ENCODE measurements at regions not wholly inside any gene's neighbourhood (a gene's known extent, or its start where the extent isn't known, plus 50 kb on each side); places are given as distances from the start of the nearest gene placed in this dataset.

DNA sequence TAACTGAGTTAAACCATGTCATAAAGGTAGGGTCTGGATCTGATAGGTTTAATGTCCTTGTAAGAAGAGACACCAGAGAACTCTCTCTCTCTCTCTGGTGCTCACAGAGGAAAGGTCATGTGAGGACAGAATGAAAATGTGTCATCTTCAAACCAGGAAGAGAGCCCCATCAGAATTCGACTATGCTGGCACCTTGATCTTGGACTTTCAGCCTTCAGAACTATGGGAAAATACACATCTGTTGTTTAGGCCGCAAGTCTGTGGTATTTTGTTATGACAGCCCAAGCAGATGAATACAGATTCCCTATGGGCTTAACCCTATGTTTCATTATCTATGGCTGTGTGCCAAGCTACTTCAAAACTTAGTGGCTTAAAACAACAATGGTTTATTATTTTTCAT is 105.5 kb upstream of the DDIT4L start:
- TF ChIP-seq FOXK2 (IDR thresholded peaks at IDR 0.05) (no peak), BHLHE40 (IDR thresholded peaks at IDR 0.05; ENCODE audit: borderline replicate concordance) (no peak), TARDBP (IDR thresholded peaks at IDR 0.05) (no peak), FOXA1 (IDR thresholded peaks at IDR 0.05) (no peak), FOXM1 (IDR thresholded peaks at IDR 0.05; ENCODE audit: borderline replicate concordance) (no peak), HDGF (IDR thresholded peaks at IDR 0.05; ENCODE audit: borderline replicate concordance) (no peak), ARNT (IDR thresholded peaks at IDR 0.05) (no peak), LEF1 (IDR thresholded peaks at IDR 0.05; ENCODE audit: borderline replicate concordance) (no peak)
- POLR2A ChIA-PET, result no interaction called here
- no peak for DNase-seq (ENCODE audit: extremely low spot score)
- CTCF ChIA-PET, result no interaction called here

DNA sequence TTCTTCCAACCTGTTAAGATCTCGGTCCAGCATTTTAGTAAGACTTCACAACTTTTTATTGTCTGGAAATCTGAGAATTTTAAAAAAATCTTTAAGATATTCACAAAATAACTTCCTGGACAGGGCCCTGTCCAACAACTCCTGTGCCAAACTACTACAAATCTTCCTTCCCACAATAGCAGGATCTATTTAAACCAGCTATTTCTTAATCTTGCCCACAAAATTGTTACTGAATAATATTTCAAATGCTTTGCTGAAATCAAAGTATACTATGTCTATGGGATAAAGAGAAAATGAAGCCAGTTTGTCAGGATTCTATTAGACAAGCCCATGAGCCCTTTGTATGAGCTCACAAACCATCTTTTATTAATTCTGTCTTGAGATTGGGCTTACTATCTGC is 104.1 kb upstream of the DDIT4L start:
- POLR2A ChIA-PET, result no interaction called here

DNA sequence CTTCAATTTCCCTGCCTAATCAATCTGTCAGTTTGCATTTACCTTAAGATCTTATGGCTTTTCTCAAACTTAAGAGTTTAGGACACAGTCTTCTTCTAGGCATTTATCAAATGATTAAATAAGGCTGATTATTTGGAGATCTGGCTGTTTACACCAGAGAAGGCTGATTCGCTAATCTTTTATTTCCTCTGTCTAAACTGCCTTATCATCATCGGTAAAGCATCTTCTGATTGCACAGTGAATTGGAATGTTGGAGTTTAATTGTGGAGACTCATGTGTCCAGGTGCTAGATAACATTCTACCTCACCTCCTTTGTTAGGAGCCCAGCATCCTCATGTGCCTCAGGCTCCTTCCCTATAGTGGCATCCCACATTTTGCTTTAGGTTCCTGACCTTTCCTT is 100.3 kb upstream of the DDIT4L start:
- TF ChIP-seq LEF1 (IDR thresholded peaks at IDR 0.05; ENCODE audit: borderline replicate concordance) (no peak), BHLHE40 (IDR thresholded peaks at IDR 0.05; ENCODE audit: borderline replicate concordance) (no peak), TARDBP (IDR thresholded peaks at IDR 0.05) (no peak), FOXA1 (IDR thresholded peaks at IDR 0.05) (no peak), L3MBTL2 (conservative IDR thresholded peaks at IDR 0.05) (no peak), ARNT (IDR thresholded peaks at IDR 0.05) (no peak), FOXM1 (IDR thresholded peaks at IDR 0.05; ENCODE audit: borderline replicate concordance) (no peak), HDGF (IDR thresholded peaks at IDR 0.05; ENCODE audit: borderline replicate concordance) (no peak), FOXK2 (IDR thresholded peaks at IDR 0.05) (no peak), SP1 (IDR thresholded peaks at IDR 0.05) (no peak), ELF4 (IDR thresholded peaks at IDR 0.05) (no peak), SUZ12 (IDR thresholded peaks at IDR 0.05) (no peak)
- TF ChIP-seq, protein P1, sequence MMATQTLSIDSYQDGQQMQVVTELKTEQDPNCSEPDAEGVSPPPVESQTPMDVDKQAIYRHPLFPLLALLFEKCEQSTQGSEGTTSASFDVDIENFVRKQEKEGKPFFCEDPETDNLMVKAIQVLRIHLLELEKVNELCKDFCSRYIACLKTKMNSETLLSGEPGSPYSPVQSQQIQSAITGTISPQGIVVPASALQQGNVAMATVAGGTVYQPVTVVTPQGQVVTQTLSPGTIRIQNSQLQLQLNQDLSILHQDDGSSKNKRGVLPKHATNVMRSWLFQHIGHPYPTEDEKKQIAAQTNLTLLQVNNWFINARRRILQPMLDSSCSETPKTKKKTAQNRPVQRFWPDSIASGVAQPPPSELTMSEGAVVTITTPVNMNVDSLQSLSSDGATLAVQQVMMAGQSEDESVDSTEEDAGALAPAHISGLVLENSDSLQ (IDR thresholded peaks at IDR 0.05), result no peak
- ChIA-PET POLR2A (no interaction called here), CTCF (no interaction called here)
- DNase-seq (ENCODE audit: extremely low spot score), result no peak

More for the DNA sequence above, 104.1 kb upstream of the DDIT4L start:
- no peak for DNase-seq (ENCODE audit: extremely low spot score)
- CTCF ChIA-PET, result no interaction called here
- TF ChIP-seq CTBP1 (IDR thresholded peaks at IDR 0.05; ENCODE audit: borderline replicate concordance) (no peak), SP1 (IDR thresholded peaks at IDR 0.05) (no peak), ELF4 (IDR thresholded peaks at IDR 0.05) (no peak), HDGF (IDR thresholded peaks at IDR 0.05; ENCODE audit: borderline replicate concordance) (no peak)

DNA sequence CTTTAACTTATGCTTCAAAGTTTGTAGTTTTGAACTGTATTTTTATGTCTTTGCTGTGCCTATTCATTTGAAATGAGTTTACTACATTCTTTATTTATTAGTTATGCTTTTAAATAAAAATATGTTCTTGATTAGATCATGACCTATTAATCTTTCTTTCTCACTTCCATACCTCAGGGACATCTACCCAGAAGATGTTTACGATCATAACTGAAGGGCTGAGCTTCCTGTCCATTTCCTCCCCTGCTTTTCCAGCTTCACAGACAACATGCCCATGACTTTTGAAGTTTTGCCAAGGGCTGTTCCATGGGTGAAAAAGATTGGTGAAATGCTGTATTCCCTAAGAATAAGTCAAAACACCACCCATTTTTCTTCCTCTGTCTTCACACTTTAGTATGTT is 99.7 kb upstream of the DDIT4L start:
- CTCF ChIA-PET, result no interaction called here
- POLR2A ChIA-PET, result no interaction called here
- no peak for DNase-seq (ENCODE audit: extremely low spot score)
- no peak for TF ChIP-seq CTBP1 (IDR thresholded peaks at IDR 0.05; ENCODE audit: borderline replicate concordance)

DNA sequence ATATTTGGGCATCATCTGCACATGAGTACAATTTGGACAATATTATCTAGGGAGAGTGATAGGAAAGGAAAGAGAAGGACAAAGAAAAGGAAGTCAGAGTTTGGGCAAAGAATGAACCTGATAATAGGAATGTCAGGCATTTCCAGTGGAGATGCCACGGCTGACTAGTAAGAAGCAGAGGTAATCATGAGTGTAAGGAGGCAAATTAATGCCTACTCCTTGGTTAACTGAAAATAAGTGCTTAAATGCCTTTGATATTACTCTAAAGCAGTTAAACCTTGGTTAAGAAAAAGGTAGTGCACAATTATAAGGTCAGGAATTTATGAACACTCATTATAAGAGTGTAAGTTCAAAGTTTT is 99.2 kb upstream of the DDIT4L start:
- no peak for DNase-seq (ENCODE audit: extremely low spot score)
- TF ChIP-seq SUZ12 (IDR thresholded peaks at IDR 0.05), result no peak
- no peak for TF ChIP-seq HDGF (IDR thresholded peaks at IDR 0.05; ENCODE audit: borderline replicate concordance)
- TF ChIP-seq NFRKB (IDR thresholded peaks at IDR 0.05), result no peak
- TF ChIP-seq SP1 (IDR thresholded peaks at IDR 0.05), result no peak
- no peak for TF ChIP-seq CTBP1 (IDR thresholded peaks at IDR 0.05; ENCODE audit: borderline replicate concordance)
- no peak for TF ChIP-seq FOXA1 (IDR thresholded peaks at IDR 0.05)
- POLR2A ChIA-PET, result no interaction called here
- CTCF ChIA-PET, result no interaction called here

DNA sequence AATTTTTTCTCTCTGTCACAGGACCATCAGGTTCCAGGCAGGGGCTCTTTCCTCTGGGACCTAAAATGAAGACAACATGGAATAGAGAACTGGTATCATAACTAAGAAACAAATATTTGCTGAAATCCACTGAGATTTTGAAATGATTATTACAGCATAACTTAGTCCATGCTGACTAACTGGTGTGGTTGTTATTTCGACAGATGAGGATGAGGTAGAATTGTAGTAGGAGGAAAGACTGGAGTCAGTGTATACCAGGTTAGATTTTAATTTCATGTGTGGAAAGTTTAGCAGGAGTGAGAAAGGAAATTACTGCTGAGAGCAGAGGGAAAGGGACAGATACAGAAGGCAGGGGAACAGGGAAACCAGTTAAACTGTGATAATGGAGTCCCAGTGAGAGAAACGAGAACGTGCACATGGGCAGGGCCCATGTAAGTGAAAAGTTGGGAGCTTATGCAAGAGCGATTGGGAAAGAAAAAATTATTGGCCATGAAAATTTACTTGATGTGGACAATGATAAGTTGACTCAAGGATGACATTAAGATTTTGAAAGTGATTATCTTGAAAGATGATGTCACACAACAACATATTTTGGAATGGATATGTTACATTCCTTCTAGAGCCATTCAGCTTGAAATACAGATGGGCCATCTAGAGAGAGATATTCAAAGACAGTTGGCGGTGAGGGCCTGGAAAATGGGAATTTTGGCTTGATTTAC is 98.7 kb upstream of the DDIT4L start:
- CTCF ChIA-PET, result no interaction called here
- POLR2A ChIA-PET, result no interaction called here
- no peak for DNase-seq (ENCODE audit: extremely low spot score)
- no peak for TF ChIP-seq ARNT (IDR thresholded peaks at IDR 0.05)
- TF ChIP-seq FOXA1 (IDR thresholded peaks at IDR 0.05), result no peak
- no peak for TF ChIP-seq HDGF (IDR thresholded peaks at IDR 0.05; ENCODE audit: borderline replicate concordance)
- TF ChIP-seq, protein P1 (IDR thresholded peaks at IDR 0.05), result no peak
- no peak for TF ChIP-seq CTBP1 (IDR thresholded peaks at IDR 0.05; ENCODE audit: borderline replicate concordance)
- TF ChIP-seq LEF1 (IDR thresholded peaks at IDR 0.05; ENCODE audit: borderline replicate concordance), result no peak
- no peak for TF ChIP-seq BHLHE40 (IDR thresholded peaks at IDR 0.05; ENCODE audit: borderline replicate concordance)
- TF ChIP-seq ELF4 (IDR thresholded peaks at IDR 0.05), result no peak
- no peak for TF ChIP-seq NFRKB (IDR thresholded peaks at IDR 0.05)
- TF ChIP-seq SUZ12 (IDR thresholded peaks at IDR 0.05), result no peak
- no peak for TF ChIP-seq FOXM1 (IDR thresholded peaks at IDR 0.05; ENCODE audit: borderline replicate concordance)
- no peak for TF ChIP-seq L3MBTL2 (conservative IDR thresholded peaks at IDR 0.05)
- no peak for TF ChIP-seq SP1 (IDR thresholded peaks at IDR 0.05)
- TF ChIP-seq TARDBP (IDR thresholded peaks at IDR 0.05), result no peak
- no peak for TF ChIP-seq FOXK2 (IDR thresholded peaks at IDR 0.05)

DNA sequence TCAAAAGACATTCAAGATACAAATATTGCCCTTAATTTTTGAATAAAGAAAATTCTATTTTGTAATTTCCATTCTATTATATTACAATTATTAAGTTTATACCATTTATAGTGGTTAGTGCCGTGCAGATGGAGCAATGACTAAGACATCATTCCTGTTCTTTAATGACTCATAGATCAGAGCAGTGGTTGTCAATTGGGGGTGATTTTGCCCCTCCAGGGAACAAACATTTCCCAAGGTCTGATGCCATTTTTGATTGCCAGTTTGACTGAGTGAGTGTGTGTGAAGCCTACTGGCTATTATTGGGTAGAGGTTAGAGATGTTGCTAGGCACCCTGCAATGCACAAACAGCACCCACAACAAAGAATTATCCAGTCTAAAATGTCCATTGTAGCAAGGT is 97.9 kb upstream of the DDIT4L start:
- TF ChIP-seq ZNF384 (IDR thresholded peaks at IDR 0.05) (no peak), FOXA1 (IDR thresholded peaks at IDR 0.05) (no peak), SP1 (IDR thresholded peaks at IDR 0.05) (no peak), FOXM1 (IDR thresholded peaks at IDR 0.05; ENCODE audit: borderline replicate concordance) (no peak), BHLHE40 (IDR thresholded peaks at IDR 0.05; ENCODE audit: borderline replicate concordance) (no peak), CTBP1 (IDR thresholded peaks at IDR 0.05; ENCODE audit: borderline replicate concordance) (no peak), ARNT (IDR thresholded peaks at IDR 0.05) (no peak), LEF1 (IDR thresholded peaks at IDR 0.05; ENCODE audit: borderline replicate concordance) (no peak), ELF4 (IDR thresholded peaks at IDR 0.05) (no peak), NFRKB (IDR thresholded peaks at IDR 0.05) (no peak), TARDBP (IDR thresholded peaks at IDR 0.05) (no peak)
- TF ChIP-seq, protein P1 (IDR thresholded peaks at IDR 0.05), result no peak
- CTCF ChIA-PET, result no interaction called here
- POLR2A ChIA-PET, result no interaction called here
- DNase-seq (ENCODE audit: extremely low spot score), result no peak
